GM13977 (cell line): ENCODE measurements at regions not wholly inside any gene's neighbourhood (a gene's known extent, or its start where the extent isn't known, plus 50 kb on each side); places are given as distances from the start of the nearest gene placed in this dataset.

Experiments
- DNase-seq: peaks from one replicate; pipeline ENCODE4 v3.0.0; 2012; ENCODE audit warnings: low spot score
- in situ Hi-C: fragments of 300-500 bp; cut with MboI; formaldehyde crosslinking; loops from one replicate; pipeline ENCODE4 v1.12.0; 2022; ENCODE audit warnings: low sequenced_read_pairs, low pct_unique_long_range_greater_than_20kb, mixed read lengths, inconsistent platforms; ENCODE audit not compliant: unreplicated experiment
- TF ChIP-seq, protein P1 (sequence below): IDR thresholded peaks from 2 replicates; pipeline ENCODE4 v1.5.1; 2012; ENCODE audit warnings: mild to moderate bottlenecking, control low read depth; ENCODE audit not compliant: insufficient read depth; ENCODE audit errors: extremely low read depth, missing control alignments

GRCh38 chr5:157961896-157962590 lies 103.1 kb upstream of the CLINT1 start:
- TF ChIP-seq, protein P1, sequence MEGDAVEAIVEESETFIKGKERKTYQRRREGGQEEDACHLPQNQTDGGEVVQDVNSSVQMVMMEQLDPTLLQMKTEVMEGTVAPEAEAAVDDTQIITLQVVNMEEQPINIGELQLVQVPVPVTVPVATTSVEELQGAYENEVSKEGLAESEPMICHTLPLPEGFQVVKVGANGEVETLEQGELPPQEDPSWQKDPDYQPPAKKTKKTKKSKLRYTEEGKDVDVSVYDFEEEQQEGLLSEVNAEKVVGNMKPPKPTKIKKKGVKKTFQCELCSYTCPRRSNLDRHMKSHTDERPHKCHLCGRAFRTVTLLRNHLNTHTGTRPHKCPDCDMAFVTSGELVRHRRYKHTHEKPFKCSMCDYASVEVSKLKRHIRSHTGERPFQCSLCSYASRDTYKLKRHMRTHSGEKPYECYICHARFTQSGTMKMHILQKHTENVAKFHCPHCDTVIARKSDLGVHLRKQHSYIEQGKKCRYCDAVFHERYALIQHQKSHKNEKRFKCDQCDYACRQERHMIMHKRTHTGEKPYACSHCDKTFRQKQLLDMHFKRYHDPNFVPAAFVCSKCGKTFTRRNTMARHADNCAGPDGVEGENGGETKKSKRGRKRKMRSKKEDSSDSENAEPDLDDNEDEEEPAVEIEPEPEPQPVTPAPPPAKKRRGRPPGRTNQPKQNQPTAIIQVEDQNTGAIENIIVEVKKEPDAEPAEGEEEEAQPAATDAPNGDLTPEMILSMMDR: no peak
- DNase-seq: no peak
- in situ Hi-C loops: no loop called here

DNA sequence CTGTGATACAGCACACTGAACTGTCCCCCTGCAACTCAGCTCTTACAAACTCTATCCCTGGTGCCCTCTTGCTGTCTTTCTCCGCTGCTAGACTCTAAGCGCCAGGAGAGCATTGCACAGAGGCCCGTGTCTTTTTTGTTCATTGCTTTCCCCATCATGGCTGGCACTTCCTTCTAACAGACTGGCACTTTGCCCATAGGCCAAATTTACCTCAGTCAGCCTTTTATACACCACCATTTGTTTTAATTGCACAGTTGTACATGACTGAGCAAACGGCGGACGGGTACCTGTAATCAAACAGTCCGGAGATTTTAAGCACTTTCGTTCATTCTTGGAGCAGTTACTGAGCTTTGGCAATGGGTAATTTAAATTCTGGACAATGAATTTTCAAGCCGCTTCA lies 102.2 kb upstream of the CLINT1 start:
- in situ Hi-C loops: no loop called here
- TF ChIP-seq, protein P1: no peak
- DNase-seq: no peak

DNA sequence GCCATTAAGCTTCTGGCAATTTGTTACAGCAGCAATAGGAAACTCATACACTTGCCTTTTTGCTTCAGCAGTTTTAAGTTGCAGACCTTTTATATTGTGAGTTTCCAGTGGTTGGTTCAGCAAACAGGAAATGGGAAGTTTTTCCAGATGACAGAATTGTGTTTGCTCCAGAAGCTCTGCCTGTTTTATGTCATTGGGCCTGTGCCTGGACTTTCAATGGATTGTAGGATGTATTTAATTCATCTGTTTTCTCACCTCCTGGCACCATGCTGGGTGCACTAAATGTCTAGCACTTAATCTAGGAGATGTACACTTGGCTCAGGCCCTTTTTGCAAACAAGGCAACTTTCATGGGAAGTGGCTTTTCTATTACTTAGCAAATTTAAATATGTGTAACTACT lies 100.4 kb upstream of the CLINT1 start:
- DNase-seq: no peak
- TF ChIP-seq, protein P1: no peak
- in situ Hi-C loops: no loop called here

GRCh38 chr5:157956271-157956885 lies 97.4 kb upstream of the CLINT1 start:
- in situ Hi-C loops: no loop called here
- TF ChIP-seq, protein P1: no peak
- DNase-seq: no peak

DNA sequence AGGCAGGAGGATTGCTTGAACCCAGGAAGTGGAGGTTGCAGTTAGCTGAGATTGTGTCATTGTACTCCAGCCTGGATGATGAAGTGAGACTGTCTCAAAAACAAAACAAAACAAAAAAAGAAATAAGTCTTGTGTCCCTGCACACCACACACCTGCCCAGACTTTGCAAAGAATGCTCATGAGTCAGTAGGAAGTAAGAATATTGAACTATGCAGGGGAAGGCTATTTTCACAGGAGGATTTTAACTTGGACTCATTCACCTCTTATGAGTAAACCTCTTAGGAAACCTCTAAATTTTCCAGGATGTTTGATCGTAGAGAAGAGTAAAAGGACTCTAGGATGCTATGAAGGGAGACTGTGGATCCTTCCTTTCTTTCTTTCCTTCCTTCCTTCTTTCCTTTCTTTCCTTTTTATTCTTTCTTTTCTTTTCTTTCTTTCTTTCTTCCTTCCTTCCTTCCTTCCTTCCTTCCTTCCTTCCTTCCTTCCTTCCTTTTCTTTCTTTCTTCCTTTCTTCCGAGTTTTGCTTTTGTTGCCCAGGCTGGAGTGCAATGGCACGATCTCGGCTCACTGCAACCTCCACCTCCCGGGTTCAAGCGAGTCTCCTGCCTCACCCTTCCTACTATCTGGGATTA lies 96.7 kb upstream of the CLINT1 start:
- TF ChIP-seq, protein P1: no peak
- in situ Hi-C loops: no loop called here
- DNase-seq: no peak

- in situ Hi-C loops: no loop called here
- TF ChIP-seq, protein P1: no peak
- DNase-seq: no peak
Observed at GRCh38 chr5:157952374-157952685, 93.4 kb upstream of the CLINT1 start.
